HUDEP-2 (cell line): ENCODE measurements at regions not wholly inside any gene's neighbourhood (a gene's known extent, or its start where the extent isn't known, plus 50 kb on each side); places are given as distances from the start of the nearest gene placed in this dataset.
"Not testable (repeated sequence)": the region's sequence is repeated elsewhere in the genome, so short reads cannot be mapped to it uniquely, and the experiment has no call there.

Source experiments
- DNase-seq, 76 experiments: peaks; one replicate each; lab custom pipeline; 2025; ENCODE audit not compliant: unreplicated experiment in 76 of 76; lab: John Stamatoyannopoulos, UW

DNA sequence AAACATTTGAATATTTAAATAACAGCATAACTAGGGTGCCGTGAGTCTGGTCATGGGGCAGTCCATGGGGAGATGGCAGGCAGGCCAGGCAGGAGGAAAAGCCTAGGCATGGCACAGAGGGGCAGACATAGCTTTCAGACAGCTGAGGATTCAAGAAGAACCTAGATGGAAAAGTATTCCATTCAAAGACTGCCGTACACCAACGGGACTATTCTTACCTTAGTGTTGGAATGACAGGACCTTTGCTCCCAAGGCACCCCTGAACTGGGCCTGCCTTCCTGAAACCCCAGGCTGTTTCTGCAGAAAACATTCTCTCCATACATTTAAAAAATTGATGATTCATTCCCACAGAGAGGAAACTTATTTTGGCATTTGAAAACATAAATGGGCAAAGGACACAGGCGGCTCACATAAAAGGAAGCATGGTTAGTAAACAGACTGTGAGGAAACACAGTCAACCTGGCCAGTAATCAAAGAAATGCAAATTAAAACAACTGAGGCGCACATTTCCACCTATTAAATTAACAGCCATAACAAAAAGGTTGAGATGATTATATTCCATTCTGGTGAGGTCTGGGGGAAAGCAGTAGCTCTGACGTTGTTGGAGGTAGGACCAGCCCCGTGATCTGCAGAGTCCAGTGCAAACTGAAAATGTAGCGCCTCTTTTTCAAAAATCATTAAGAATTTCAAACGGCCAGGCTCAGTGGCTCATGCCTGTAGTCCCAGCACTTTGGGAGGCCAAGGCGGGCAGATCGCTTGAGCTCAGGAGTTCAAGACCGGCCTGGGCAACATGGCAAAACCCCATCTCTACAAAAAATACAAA, 71.3 kb upstream of the SMAD3 start:
- DNase-seq = no peak

DNA sequence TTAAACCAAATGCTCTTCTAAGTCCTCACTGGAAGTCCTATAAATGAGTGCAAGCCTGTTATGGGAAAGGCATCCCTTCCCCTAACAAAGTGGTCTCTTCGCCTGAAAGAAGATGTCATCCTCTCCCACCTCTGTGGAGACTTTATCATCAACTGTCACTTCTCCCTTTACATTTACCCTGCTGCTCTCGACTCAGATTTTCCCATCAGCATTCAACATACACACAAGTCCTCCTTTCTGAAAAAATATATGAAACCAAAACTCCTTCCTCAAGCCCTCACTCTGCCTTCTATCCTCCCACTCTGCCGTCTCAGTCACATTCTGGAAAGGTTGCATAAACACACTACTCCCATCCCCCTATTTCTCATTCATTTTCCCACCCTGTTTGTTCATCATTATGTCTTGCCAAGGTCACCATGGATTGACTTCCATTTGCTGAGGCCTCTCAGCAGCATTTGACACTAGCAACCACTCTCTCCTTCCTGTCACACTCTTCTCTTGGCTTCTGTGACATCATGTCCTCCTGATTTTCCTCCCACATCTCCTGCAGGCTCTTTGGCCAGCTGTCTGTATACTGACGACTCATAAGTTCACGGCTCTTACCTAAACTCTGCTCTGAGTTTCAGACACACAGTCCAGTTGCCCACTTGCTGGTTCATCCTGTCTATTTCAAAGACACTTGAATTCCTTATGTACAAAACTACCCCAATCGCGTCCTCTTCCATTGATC, 70.3 kb upstream of the SMAD3 start:
- DNase-seq = no peak

DNA sequence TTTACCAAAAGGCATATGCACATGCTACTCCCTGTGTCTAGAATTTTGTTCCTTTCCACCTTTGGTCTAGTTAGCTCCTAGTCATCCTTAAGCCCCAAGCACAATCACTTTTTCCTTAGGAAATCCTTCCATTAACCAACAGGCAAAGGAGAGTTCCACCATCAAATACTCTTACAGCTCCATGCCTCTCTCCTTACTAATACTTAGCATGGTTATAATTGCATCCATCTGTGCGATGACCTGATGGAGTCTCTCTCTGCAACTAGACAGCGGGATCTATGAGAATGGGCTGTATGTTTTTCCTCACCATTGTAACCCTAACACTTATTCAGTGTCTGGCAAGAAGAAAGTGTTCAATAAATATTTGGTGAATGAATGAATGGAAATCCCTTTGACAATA, 69.3 kb upstream of the SMAD3 start:
- DNase-seq = no peak

DNA sequence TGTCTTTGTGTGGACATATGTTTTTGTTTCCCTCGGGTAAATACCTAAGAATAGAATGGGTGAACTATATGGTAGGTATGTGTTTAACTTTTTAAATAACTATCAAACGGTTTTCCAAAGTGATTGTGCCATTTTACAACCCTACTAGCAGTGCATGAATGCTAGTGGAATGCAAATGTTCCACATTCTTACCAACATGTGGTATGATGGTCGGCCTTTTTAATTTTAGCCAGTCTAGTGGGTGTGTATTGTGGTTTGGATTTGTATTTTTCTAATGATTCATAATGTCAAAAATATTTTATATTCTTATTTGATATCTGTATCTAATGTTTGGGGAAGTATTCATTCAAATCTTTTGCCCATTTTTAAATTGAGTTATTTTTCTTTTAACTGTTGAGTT, 68.2 kb upstream of the SMAD3 start:
- no peak for DNase-seq

DNA sequence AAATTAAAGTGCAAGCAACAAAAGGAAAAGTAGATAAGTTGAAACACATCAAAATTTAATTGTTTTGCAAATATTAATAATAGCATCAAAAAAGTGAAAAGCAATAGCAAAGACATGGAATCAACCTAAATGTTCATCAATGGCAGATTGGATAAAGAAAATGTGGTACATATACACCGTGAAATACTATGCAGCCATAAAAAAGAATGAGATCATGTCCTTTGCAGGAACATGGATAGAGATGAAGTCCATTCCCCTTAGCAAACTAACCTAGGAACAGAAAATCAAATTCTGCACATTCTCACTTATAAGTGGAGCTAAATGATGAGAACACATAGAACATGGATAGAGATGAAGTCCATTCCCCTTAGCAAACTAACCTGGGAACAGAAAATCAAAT, 67.2 kb upstream of the SMAD3 start:
- DNase-seq = not testable (repeated sequence)

DNA sequence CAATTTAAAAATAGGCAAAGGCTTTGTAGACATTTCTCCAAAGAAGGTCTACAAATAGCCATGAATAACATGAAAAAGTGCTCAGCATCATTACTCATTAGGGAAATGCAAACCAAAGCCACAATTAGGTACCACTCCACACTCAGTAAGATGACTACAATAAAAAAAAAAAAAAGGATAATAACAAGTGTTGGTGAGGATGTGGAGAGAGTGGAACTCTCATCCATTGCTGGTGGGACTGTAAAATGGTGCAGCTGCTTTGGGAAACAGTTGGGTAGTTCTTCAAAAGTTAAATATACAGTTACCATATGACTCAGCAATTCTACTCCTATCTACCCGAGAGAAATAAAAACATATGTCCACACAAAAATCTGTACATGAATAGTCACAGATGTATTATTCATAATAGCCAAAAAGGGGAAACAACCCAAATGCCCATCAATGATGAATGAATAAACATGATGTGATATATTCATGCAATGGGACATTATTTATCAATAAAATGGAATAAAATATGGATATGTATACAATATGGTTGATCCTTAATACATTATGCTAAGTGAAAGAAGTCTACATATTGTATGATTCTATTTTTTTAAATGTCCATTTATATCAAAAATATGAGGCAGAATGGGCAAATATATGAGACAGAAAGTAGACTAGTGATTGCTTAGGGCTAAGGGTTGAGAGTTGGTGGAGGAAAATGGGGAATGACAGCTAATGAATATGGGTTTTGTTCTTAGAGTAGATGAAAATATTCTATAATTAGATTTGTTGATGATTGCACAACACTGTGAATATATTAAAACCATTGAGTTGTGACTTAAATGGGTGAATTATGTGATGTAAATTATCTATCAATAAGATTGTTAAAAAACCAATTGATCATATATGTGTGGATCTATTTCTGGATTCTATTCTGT, 66.1 kb upstream of the SMAD3 start:
- DNase-seq = no peak

DNA sequence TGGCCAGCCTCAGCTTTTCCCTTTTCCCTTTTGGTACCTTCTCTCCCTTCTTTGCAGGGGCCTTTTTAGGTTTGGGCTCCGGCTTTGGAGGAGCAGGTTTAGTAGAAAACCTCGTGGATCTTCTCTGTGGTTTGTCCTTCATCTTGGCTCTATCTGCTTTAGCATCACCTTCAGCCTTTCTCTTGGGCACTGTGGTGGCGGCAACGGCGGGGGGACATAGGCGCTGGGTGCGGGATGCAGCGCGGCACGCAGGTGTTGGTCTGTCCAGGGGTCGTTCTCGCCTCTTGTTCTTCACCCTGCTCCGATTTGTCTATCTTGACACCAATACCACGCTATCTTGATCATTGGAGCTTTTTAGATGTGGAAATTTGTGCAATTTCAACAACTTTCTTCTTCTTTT, 64.5 kb upstream of the SMAD3 start:
- DNase-seq = no peak

DNA sequence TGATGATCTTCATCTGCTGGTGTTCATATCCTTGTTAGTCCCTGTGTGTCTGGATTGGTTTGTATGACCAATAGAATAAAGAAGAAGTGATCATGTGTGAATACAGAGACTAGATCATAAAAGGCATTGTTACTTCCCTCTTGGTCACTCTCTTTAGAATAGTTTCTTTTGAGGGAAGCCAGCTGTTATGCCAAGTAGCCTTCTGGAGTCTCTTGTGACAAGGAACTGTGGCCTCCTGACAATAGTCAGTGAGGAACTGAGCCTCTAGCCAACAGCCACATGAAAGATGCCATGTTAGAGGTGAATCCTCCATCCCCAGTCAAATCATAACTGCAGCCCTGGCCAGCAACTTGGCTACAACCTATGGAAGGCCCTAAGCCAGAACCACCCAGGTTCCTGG, 63.0 kb upstream of the SMAD3 start:
- no peak for DNase-seq

DNA sequence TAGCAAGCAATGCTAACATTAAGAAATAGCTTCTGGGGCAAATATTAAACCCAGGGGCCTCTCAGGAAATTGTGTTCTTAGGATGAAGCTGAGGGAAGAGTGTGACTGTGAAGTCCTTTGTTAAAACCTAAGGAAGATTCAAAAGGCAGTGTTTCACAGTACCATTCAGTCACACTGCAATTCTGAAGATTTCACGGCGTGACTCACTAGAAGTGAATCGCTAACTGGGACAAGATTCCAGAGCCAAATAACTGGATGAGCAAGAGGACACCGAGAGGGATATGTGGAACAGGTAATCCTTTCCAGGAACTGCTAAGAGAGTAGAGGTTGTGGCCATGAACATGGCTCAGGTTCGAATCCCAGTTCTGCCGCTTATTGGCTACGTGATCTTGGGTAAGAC, 61.8 kb upstream of the SMAD3 start:
- DNase-seq = no peak

DNA sequence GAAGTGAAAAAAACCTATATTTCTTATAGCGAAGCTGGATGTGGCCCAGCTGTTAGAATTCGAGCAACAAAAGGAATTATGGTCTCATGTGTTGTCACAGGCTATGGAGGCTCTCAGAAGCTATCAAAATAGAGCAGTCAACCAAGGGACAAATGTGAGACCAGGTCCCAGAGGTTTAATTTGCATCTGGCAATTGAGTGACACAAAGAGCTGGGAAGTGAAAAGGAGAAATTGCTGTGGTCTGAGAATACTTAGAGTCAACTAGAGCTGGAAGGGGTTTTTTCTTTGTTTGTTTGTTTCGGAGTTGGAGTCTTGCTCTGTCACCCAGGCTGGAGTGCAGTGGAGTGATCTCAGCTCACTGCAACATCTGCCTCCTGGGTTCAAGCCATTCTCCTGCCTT, 61.3 kb upstream of the SMAD3 start:
- DNase-seq = no peak

DNA sequence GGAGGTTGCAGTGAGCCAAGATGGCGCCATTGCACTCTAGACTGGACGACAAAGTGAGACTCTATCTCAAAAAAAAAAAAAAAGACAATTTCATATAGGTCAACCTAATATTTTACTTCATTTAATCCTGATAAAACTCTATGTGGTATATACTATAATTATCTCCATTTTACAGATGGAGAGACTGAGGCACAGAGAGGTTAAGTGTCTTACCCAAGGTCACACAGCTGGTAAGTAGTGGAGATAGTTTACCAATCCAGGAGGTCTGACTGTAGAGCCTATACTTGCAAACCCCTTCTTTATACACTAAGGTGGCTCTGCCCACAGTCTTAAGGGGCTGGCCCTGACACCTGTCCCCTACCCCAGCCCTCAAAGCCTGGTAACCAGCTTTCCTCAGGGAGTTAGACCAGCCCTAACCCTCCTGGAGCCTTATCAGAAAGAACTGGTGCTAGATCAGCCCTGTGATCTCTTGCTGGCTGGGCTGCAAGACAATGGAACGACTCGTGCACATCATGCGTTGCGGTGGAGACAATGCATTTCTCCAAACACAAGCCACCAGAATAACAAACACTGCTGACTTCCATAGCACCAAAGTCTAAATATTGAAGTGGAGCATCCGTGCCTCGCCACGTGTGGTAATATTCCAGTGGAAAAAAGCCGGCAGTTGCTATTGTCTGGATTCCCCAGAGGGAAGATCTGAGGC, 60.0 kb upstream of the SMAD3 start:
- DNase-seq = no peak

DNA sequence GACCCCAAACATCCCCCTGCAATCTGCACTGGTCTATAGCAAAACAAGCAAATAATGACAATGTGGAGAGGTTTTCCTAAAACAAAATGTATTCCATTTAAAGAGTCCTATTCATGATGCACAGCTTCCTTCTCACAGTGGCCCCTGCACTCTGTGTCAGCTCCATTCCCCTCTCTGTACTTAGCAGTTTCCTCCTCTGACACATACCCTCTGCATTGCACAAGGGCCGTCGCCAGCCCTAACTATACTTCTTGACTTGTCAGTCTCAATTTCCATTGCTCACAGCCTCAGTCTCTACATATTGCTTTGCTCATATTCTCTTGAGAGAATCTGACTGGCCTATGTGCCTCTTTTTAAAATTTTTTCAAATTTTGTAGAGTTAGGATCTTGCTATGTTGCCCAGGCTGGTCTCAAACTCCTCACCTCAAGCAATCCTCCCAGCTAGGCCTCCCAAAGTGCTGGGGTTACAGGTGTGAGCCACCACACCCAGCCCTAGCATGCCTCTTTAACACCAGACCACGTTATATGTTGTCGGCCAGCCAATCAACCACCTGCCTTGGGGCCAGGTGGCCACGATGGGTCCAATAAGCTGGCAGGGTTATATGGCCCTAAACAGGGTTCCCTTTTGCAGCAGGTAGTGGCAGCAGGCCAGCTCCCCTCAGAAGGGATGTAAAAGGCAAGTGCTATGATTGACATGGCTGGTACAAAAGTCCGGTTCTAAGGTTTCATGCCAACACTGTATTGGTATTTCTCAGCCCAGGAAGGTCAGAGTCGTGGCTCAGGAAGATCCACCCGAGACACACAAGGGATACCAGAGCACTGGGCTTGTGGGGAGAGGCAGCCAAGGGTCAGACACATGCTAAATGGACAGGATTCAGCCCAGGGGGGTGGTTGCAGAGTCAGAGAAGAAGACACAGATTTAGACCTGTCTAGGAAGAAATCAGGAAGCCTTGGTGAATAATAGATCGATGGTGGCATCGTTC, 59.0 kb upstream of the SMAD3 start:
- DNase-seq = no peak

DNA sequence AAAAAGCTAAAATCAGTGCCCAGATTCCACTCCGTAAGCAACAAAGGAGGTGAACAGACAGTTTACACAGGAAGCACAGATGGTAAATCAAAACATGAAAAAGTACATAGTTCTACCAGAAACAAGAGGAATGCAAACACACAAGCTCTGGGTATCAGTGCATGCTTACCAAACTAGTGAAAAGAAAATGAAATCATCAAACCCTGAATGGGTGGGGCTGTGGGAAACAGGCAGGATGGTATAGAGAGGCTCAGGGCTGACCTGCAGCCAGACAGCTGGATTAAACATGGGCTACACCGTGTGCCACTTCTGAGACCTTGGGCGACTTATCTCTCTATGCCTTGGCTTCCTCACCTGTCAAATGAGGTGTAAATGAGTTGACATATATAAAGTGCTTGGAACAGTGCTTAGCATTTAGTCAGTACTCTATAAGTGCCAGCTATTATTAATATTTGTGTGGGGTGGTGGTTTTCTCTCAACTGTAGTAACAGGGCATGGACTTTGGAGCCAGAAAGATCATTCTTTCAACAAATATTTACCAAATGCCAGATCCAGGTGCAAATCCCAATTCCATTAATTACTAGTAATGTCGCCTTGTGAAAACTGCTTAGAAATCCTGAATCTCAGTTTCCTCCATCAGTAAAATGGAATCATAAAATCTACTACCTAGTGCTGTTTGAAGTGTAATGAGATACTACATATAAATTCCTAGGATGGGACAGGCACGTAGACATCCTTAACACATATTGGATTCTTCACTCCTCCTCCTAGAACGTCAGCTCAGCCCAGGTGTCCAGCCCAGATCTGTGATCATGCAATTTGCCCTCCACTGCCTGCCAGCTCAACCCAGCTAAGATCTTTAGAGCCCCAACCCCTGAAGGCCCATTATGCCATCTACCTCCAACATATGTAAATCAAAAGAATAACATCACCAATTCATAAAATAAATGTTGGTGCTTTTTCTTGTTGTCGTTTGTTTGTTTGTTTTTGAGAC, 55.5 kb upstream of the SMAD3 start:
- DNase-seq = no peak

DNA sequence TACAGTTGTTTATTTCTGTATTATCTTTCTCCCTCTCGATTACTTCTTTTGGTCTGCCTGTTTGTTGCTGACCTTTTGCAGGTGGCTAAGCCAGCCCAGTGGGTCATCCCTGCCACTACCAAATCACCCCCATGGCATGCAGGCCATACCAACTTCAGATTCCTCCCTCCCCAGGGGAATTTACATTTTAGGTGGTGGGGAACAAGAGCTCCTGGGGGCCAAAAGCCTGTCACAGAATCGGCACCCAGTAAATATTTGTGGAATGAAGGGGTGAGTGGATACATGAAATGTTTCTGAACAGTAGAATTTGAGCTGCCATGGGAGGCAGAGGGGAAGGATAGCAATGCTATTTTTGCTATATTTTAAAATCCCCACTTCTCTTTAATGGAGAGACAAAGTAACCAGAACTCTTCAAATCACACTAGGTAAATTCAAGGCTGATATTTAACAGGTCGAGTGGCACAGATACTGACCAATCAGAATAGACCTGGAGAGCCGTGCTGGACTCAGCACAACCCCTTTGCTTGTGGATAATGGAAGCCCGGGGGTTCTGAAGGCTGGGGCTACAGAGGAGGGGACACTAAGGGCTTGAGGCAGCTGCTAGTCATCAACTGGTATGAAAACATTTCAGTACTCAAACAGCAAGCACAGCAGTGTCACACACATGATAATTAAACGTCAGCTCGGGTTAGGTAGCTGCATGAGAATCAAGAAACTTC, 54.3 kb upstream of the SMAD3 start:
- DNase-seq = no peak

DNA sequence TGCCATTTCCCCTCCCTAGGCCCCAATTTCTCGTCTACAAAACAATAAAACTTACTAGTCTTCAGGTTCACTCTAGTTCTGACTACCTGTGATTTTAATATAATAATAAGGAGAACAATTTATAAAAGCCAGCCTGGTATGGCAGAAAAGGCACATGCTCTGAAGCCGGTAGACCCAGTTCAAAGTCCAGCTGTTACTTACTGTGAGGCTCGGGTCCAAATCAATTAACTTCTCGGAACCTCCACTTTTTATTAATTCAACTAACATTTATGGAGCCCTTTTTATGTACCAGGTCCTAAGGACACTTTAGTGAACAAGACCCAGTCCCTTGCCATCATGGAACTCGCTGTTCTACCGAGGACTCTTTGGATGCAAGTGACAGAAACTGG, 53.8 kb upstream of the SMAD3 start:
- DNase-seq = no peak

DNA sequence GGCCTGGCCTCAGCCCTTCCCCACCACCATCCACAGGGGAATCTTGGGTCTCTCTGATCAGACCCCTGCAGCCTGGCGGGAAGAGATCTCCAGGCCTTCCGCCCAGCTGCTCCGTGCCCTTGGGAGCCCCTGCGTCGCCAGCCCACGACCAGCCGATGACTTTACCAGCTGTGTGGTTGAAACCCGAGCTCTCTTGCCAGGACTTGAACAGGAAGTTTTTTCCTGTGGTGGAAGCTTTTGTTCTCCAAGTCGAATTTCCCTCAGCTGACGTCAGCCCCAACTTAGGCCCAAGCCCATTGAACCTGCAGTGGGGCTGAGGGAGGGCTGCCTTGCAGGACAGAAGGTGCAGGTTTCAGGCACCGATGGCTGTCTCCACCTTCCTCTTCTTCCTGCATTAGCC, 51.7 kb upstream of the SMAD3 start:
- no peak for DNase-seq
